ENCODE measurements at regions not wholly inside any gene's neighbourhood (a gene's known extent, or its start where the extent isn't known, plus 50 kb on each side); places are given as distances from the start of the nearest gene placed in this dataset.
"Not testable (repeated sequence)": the region's sequence is repeated elsewhere in the genome, so short reads cannot be mapped to it uniquely, and the experiment has no call there.

- H3K27me3 Mint-ChIP-seq (ENCODE audit: unreplicated experiment) = no peaks in the 10 kb centered on the region
- no peaks in the 10 kb centered on the region for H3K9me3 Mint-ChIP-seq (ENCODE audit: unreplicated experiment)
- no peak overlapping the region for H3K4me3 Mint-ChIP-seq (ENCODE audit: unreplicated experiment)
- no peak for DNase-seq (ENCODE audit: low spot score)
- no peaks in the 10 kb centered on the region for H3K4me1 Mint-ChIP-seq (ENCODE audit: unreplicated experiment)
- no peak overlapping the region for H3K27ac Mint-ChIP-seq (ENCODE audit: unreplicated experiment)
- TF ChIP-seq, protein P1, sequence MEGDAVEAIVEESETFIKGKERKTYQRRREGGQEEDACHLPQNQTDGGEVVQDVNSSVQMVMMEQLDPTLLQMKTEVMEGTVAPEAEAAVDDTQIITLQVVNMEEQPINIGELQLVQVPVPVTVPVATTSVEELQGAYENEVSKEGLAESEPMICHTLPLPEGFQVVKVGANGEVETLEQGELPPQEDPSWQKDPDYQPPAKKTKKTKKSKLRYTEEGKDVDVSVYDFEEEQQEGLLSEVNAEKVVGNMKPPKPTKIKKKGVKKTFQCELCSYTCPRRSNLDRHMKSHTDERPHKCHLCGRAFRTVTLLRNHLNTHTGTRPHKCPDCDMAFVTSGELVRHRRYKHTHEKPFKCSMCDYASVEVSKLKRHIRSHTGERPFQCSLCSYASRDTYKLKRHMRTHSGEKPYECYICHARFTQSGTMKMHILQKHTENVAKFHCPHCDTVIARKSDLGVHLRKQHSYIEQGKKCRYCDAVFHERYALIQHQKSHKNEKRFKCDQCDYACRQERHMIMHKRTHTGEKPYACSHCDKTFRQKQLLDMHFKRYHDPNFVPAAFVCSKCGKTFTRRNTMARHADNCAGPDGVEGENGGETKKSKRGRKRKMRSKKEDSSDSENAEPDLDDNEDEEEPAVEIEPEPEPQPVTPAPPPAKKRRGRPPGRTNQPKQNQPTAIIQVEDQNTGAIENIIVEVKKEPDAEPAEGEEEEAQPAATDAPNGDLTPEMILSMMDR (IDR thresholded peaks at IDR 0.05; ENCODE audit: unreplicated experiment) = no peak
- H3K36me3 Mint-ChIP-seq (ENCODE audit: low read depth, unreplicated experiment) = no peaks in the 10 kb centered on the region
Observed at GRCh38 chr10:8663131-8663530, 608.6 kb downstream of the GATA3 start.

- Mint-ChIP-seq H3K27me3 (ENCODE audit: unreplicated experiment) (no peaks in the 10 kb centered on the region), H3K4me1 (ENCODE audit: unreplicated experiment) (no peaks in the 10 kb centered on the region), H3K27ac (ENCODE audit: unreplicated experiment) (no peak overlapping the region), H3K36me3 (ENCODE audit: low read depth, unreplicated experiment) (no peaks in the 10 kb centered on the region), H3K4me3 (ENCODE audit: unreplicated experiment) (no peak overlapping the region), H3K9me3 (ENCODE audit: unreplicated experiment) (no peaks in the 10 kb centered on the region)
- DNase-seq (ENCODE audit: low spot score) = no peak
- TF ChIP-seq, protein P1 (IDR thresholded peaks at IDR 0.05; ENCODE audit: unreplicated experiment) = no peak
Observed at GRCh38 chr10:8665322-8665721, 610.8 kb downstream of the GATA3 start.

DNA sequence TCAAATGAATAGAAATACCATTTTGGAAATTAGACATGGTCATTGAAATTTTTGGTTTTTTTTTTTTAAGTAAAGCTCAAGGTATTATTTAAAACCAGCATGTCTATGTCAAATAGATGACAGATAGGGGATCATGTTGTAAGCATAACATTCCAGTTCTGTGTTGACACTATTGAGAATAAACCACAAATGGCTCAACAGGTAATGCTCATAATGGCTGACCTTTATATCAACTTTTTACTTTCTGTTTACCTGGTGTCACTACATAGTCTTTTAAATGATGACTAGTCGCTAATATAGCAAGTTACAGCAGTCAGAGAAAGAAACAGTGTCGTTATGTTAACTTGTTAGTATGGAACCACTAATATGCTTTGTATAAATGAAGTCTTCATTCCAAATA, 616.0 kb downstream of the GATA3 start:
- DNase-seq (ENCODE audit: low spot score) = no peak
- Mint-ChIP-seq H3K9me3 (ENCODE audit: unreplicated experiment) (no peaks in the 10 kb centered on the region), H3K4me3 (ENCODE audit: unreplicated experiment) (no peak overlapping the region), H3K4me1 (ENCODE audit: unreplicated experiment) (no peaks in the 10 kb centered on the region), H3K27me3 (ENCODE audit: unreplicated experiment) (no peaks in the 10 kb centered on the region), H3K27ac (ENCODE audit: unreplicated experiment) (no peak overlapping the region), H3K36me3 (ENCODE audit: low read depth, unreplicated experiment) (no peaks in the 10 kb centered on the region)
- TF ChIP-seq, protein P1 (IDR thresholded peaks at IDR 0.05; ENCODE audit: unreplicated experiment) = no peak

GRCh38 chr10:8674230-8674629, 619.7 kb downstream of the GATA3 start:
- TF ChIP-seq, protein P1 (IDR thresholded peaks at IDR 0.05; ENCODE audit: unreplicated experiment) = no peak
- H3K9me3 Mint-ChIP-seq (ENCODE audit: unreplicated experiment) = no peaks in the 10 kb centered on the region
- H3K4me1 Mint-ChIP-seq (ENCODE audit: unreplicated experiment) = no peaks in the 10 kb centered on the region
- no peak overlapping the region for H3K27ac Mint-ChIP-seq (ENCODE audit: unreplicated experiment)
- no peaks in the 10 kb centered on the region for H3K36me3 Mint-ChIP-seq (ENCODE audit: low read depth, unreplicated experiment)
- no peaks in the 10 kb centered on the region for H3K27me3 Mint-ChIP-seq (ENCODE audit: unreplicated experiment)
- no peak overlapping the region for H3K4me3 Mint-ChIP-seq (ENCODE audit: unreplicated experiment)
- no peak for DNase-seq (ENCODE audit: low spot score)

- Mint-ChIP-seq H3K9me3 (ENCODE audit: unreplicated experiment) (no peaks in the 10 kb centered on the region), H3K27me3 (ENCODE audit: unreplicated experiment) (no peaks in the 10 kb centered on the region), H3K27ac (ENCODE audit: unreplicated experiment) (no peak overlapping the region), H3K4me1 (ENCODE audit: unreplicated experiment) (no peaks in the 10 kb centered on the region), H3K36me3 (ENCODE audit: low read depth, unreplicated experiment) (no peaks in the 10 kb centered on the region), H3K4me3 (ENCODE audit: unreplicated experiment) (no peak overlapping the region)
- DNase-seq (ENCODE audit: low spot score) = no peak
- TF ChIP-seq, protein P1 (IDR thresholded peaks at IDR 0.05; ENCODE audit: unreplicated experiment) = no peak
Observed at GRCh38 chr10:8677642-8678041, 623.2 kb downstream of the GATA3 start.

DNA sequence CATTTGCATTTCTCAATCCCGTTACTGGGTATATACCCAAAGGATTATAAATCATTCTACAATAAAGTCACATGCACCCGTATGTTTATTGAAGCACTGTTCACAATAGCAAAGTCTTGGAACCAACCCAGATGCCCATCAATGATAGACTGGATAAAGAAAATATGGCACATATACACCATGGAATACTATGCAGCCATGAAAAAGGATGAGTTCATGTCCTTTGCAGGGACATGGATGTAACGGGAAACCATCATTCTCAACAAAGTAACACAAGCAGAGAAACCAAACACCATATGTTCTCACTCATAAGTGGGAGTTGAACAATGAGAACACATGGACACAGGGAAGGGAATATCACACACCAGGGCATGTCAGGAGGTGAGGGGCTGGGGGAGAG, 630.4 kb downstream of the GATA3 start:
- H3K9me3 Mint-ChIP-seq (ENCODE audit: unreplicated experiment); DNase-seq (ENCODE audit: low spot score); H3K27me3 Mint-ChIP-seq (ENCODE audit: unreplicated experiment); H3K4me3 Mint-ChIP-seq (ENCODE audit: unreplicated experiment); H3K4me1 Mint-ChIP-seq (ENCODE audit: unreplicated experiment); H3K27ac Mint-ChIP-seq (ENCODE audit: unreplicated experiment); H3K36me3 Mint-ChIP-seq (ENCODE audit: low read depth, unreplicated experiment): not testable (repeated sequence)
